ENCODE measurements at regions not wholly inside any gene's neighbourhood (a gene's known extent, or its start where the extent isn't known, plus 50 kb on each side); places are given as distances from the start of the nearest gene placed in this dataset.

- TF ChIP-seq CTCF (optimal IDR thresholded peaks at IDR 0.05 in 1 of 3, IDR thresholded peaks at IDR 0.05 in 1 of 3, conservative IDR thresholded peaks at IDR 0.05 in 1 of 3; ENCODE audit: extremely low read depth in 1 of 3, insufficient read depth in 2 of 3, low read length in 3 of 3): no peak
- TF ChIP-seq EZH2 (IDR thresholded peaks at IDR 0.05; ENCODE audit: low read length): no peak
Measured at GRCh38 chr5:44183312-44183711, 205.9 kb downstream of the FGF10 start.
